Glutamatergic neuron (in vitro differentiated cells): ENCODE measurements at regions not wholly inside any gene's neighbourhood (a gene's known extent, or its start where the extent isn't known, plus 50 kb on each side); places are given as distances from the start of the nearest gene placed in this dataset.

Source experiments
- DNase-seq: peaks from one replicate; pipeline ENCODE4 v3.0.0; 2022
- H3K27ac Mint-ChIP-seq: one replicate; pipeline ENCODE4 v1.8.0; 2020; ENCODE audit warnings: mild to moderate bottlenecking, mixed read lengths, inconsistent platforms; ENCODE audit not compliant: unreplicated experiment
- H3K27me3 Mint-ChIP-seq: one replicate; pipeline ENCODE4 v1.8.0; 2020; ENCODE audit warnings: mild to moderate bottlenecking, moderate library complexity, mixed read lengths, inconsistent platforms; ENCODE audit not compliant: unreplicated experiment
- H3K36me3 Mint-ChIP-seq: one replicate; pipeline ENCODE4 v1.8.0; 2020; ENCODE audit warnings: mild to moderate bottlenecking, mixed read lengths, inconsistent platforms; ENCODE audit not compliant: unreplicated experiment
- H3K4me1 Mint-ChIP-seq: one replicate; pipeline ENCODE4 v1.8.0; 2020; ENCODE audit warnings: mild to moderate bottlenecking, low read depth, mixed read lengths, inconsistent platforms; ENCODE audit not compliant: unreplicated experiment
- H3K4me3 Mint-ChIP-seq: one replicate; pipeline ENCODE4 v1.8.0; 2020; ENCODE audit warnings: mild to moderate bottlenecking, mixed read lengths, inconsistent platforms; ENCODE audit not compliant: unreplicated experiment
- H3K9me3 Mint-ChIP-seq: one replicate; pipeline ENCODE4 v1.8.0; 2020; ENCODE audit warnings: mild to moderate bottlenecking, moderate library complexity, mixed read lengths, inconsistent platforms; ENCODE audit not compliant: unreplicated experiment
- TF ChIP-seq, protein P1 (sequence below): fragments of 200-600 bp; sonication (generic); IDR thresholded peaks from one replicate; pipeline ENCODE4 v1.5.0; 2021; ENCODE audit not compliant: partially characterized antibody, unreplicated experiment

DNA sequence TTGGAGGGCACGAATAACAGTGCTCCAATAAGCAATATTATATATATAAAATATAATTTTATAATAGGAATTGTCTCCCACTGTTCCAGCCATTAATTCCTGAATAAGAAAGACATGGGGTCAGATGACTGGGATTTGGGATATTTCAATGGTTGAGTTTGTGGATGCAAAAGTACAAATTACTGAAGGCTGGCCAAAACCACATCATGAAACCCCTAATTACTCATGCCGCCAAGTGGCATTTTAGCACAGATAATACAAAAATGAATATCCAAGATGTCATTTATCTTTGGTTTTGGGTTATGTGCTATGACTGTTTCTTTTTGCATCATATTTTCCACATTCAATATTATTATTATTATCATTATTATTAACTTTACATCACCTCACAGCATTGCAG lies 261.4 kb upstream of the TBX3 start:
- H3K4me3 Mint-ChIP-seq, result no peak overlapping the region
- DNase-seq, result no peak
- no peak overlapping the region for H3K27ac Mint-ChIP-seq
- H3K27me3 Mint-ChIP-seq, result peaks cover 6% of the 10 kb centered on the region
- H3K9me3 Mint-ChIP-seq, result peaks cover 8% of the 10 kb centered on the region
- TF ChIP-seq, protein P1, sequence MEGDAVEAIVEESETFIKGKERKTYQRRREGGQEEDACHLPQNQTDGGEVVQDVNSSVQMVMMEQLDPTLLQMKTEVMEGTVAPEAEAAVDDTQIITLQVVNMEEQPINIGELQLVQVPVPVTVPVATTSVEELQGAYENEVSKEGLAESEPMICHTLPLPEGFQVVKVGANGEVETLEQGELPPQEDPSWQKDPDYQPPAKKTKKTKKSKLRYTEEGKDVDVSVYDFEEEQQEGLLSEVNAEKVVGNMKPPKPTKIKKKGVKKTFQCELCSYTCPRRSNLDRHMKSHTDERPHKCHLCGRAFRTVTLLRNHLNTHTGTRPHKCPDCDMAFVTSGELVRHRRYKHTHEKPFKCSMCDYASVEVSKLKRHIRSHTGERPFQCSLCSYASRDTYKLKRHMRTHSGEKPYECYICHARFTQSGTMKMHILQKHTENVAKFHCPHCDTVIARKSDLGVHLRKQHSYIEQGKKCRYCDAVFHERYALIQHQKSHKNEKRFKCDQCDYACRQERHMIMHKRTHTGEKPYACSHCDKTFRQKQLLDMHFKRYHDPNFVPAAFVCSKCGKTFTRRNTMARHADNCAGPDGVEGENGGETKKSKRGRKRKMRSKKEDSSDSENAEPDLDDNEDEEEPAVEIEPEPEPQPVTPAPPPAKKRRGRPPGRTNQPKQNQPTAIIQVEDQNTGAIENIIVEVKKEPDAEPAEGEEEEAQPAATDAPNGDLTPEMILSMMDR, result no peak
- H3K4me1 Mint-ChIP-seq, result peaks cover 23% of the 10 kb centered on the region
- H3K36me3 Mint-ChIP-seq, result no peaks in the 10 kb centered on the region

DNA sequence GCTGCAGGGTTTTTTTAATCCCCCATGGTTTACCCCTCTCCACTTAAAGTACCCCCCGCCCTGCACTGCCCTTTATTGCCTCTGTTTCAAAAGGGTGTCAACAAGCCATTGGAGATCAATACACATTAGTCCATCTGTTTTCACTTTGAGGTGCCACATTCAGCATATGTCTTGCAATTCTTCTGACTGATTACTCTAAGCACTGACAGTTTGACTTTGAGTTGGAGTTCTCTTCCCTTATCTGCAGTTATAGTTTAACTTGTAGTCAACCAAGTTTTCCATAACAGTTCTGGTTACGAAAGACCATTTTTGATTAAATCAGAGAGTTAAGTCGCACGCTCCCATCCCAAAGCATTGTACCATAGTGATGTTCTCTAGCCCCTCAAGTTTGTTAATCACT lies 260.8 kb upstream of the TBX3 start:
- TF ChIP-seq, protein P1, result no peak
- Mint-ChIP-seq H3K9me3 (peaks cover 8% of the 10 kb centered on the region), H3K4me1 (peaks cover 23% of the 10 kb centered on the region), H3K27ac (peak overlapping the region; percentile 75), H3K27me3 (peaks cover 6% of the 10 kb centered on the region), H3K36me3 (no peaks in the 10 kb centered on the region), H3K4me3 (peak overlapping the region; percentile 27)
- DNase-seq, result peak; percentile 20

DNA sequence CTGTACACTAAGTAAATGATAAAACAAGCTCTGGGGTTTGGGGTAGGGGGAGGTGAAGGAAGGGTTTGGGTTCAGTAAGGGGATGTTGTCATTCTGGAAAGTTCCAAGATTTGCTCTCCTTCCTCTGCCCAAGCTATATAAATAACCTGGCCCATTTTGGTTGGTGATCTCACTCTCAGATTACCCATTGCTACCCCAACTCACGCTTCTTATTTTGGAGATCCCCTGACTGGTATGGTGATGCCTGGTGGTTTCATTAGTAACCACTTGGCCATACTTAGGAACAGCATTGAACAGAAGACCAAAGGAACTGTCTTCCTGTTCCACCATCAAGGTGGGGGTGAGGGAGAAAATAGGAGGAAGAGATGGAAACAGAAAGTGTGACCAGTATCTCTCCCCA lies 259.6 kb upstream of the TBX3 start:
- peaks cover 26% of the 10 kb centered on the region for H3K4me1 Mint-ChIP-seq
- no peak overlapping the region for H3K27ac Mint-ChIP-seq
- TF ChIP-seq, protein P1, result no peak
- H3K9me3 Mint-ChIP-seq, result peaks cover 10% of the 10 kb centered on the region
- H3K36me3 Mint-ChIP-seq, result no peaks in the 10 kb centered on the region
- peaks cover 12% of the 10 kb centered on the region for H3K27me3 Mint-ChIP-seq
- DNase-seq, result no peak
- no peak overlapping the region for H3K4me3 Mint-ChIP-seq

DNA sequence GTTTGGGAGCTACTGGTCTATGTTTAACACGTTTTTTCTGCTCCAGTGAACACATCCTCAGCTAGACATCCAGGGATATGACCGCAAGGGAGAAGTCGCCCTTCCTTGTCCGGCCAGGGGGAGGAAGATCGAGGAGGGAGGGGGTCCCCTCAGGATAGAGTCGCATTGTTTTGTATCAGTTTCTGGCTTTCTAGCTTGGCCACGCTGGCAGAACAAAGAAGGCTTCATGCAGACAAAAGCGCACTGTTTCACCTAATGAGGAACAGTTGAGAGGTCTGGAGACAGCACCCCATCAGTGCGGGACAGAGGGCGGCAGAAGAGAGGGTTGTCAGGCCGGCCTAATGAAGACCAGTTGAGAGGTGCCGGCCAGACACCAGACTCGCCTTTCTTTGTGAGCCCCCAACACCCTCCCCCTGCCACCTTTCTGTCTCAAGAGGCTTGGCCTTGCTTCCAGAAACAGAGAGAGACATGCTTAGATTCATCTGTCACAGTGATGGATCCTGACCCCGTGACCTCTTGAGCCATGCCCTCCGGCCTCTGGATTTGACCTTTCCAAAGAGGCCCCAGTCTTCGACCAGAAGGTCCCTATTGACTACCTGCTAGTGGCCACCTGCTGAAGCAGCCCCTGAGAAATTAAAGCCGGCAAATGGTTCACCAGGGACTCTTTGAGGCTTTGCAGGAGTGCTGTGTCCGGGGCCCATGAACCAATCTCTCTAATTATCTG lies 254.7 kb upstream of the TBX3 start:
- Mint-ChIP-seq H3K36me3 (no peaks in the 10 kb centered on the region), H3K9me3 (peaks cover 6% of the 10 kb centered on the region), H3K27me3 (peaks cover 11% of the 10 kb centered on the region), H3K27ac (peak overlapping the region; percentile 39), H3K4me1 (peaks cover 22% of the 10 kb centered on the region), H3K4me3 (no peak overlapping the region)
- peak; percentile 67 for DNase-seq
- TF ChIP-seq, protein P1, result no peak

DNA sequence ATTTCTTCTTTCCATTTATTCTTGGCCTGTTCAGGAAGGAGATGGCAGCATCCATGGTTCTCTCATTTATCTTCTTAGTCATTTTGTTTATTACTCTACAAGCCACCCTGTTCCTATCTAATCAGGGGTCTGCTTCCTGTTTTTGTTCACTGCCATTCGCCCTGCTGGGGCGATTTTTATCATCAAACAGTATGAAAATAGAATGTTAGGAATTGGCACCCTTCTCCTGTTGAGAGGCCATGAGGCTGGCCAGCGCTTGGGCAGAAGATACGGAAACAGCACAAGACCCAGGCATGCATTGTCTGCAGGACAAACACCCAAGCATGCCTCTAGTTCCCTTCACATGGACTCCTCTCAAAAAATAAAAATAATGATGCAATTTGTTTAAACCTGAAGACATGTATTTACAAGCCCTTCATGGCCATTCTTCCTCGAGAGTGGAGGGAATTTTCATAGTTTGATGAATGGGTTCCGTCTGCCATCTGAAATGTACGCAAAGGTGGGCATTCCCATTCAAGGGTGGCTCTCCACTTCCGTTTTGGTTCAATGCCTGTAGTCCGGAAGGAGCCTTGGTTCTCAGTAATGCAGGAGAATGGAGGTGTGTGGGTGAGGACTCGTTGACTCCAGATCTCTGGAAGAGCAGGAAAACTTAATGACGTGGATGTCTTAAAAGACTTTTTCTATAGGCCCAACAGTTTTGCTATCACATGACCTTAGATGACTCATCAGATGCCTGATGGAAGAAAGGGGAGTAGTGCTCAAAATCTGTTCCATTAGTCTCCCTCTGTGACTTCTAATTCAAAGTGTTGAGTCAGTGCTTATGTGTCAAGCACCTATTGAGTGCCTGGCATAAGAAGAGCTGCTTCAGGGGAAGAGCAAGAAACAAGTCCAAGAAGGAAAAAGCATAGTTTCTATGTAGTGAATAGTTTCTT lies 252.4 kb upstream of the TBX3 start:
- no peak for DNase-seq
- Mint-ChIP-seq H3K36me3 (no peaks in the 10 kb centered on the region), H3K27me3 (peaks cover 9% of the 10 kb centered on the region), H3K9me3 (peaks cover 4% of the 10 kb centered on the region), H3K4me1 (peaks cover 13% of the 10 kb centered on the region), H3K4me3 (no peak overlapping the region), H3K27ac (no peak overlapping the region)
- TF ChIP-seq, protein P1, result no peak
